ENCODE measurements at regions not wholly inside any gene's neighbourhood (a gene's known extent, or its start where the extent isn't known, plus 50 kb on each side); places are given as distances from the start of the nearest gene placed in this dataset.

DNA sequence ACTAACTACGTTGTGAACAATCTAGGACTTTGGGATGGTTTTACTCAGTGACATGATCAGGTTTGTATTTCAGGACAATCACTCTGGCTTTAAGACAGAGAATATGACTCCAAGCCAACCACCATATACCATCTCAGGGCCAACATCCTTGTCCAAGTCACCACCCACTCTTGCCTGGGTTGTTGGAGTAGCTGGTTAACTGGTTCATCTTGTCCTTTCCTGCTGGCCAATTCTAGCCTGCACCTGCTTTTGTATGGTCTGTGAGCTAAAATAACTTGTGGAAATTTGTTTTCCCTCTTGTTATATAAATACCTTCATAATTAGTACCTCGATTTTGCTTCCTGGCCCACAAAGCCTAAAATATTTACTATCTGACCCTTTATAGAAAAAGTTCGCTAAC lies 306.8 kb upstream of the STT3B start:
- H3K27ac ChIP-seq, result no peak overlapping the region
- CTCF ChIA-PET, result no interaction called here
- TF ChIP-seq, protein P1, sequence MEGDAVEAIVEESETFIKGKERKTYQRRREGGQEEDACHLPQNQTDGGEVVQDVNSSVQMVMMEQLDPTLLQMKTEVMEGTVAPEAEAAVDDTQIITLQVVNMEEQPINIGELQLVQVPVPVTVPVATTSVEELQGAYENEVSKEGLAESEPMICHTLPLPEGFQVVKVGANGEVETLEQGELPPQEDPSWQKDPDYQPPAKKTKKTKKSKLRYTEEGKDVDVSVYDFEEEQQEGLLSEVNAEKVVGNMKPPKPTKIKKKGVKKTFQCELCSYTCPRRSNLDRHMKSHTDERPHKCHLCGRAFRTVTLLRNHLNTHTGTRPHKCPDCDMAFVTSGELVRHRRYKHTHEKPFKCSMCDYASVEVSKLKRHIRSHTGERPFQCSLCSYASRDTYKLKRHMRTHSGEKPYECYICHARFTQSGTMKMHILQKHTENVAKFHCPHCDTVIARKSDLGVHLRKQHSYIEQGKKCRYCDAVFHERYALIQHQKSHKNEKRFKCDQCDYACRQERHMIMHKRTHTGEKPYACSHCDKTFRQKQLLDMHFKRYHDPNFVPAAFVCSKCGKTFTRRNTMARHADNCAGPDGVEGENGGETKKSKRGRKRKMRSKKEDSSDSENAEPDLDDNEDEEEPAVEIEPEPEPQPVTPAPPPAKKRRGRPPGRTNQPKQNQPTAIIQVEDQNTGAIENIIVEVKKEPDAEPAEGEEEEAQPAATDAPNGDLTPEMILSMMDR (conservative IDR thresholded peaks at IDR 0.05; ENCODE audit: low read depth), result no peak
- DNase-seq (ENCODE audit: low spot score), result no peak
- POLR2A ChIA-PET (ENCODE audit: low non-redundant PET), result no interaction called here

DNA sequence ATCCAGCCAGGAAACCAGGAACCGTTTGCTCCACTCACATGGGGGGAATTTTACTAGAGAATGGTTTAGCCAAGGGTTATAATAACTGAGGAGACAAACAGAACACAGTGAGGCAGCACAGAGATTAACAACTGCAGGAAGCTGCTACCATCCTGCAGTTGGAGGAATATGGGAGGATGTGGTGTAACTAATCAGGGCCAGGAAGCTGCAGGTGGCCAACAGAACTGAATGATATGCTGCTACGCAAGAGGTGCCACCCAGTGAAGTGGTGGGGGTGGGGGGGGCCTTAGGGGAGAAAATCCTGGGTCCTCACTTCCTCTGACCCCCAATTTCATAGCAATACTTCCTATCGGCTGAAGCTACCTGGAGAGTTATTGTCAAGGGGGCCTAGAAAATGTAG lies 306.4 kb upstream of the STT3B start:
- CTCF ChIA-PET, result interaction anchor here (0.6 kb wide), 1 partner anchor 29 kb away, joined by 4 read pairs; no protein-coding TSS in a partner anchor
- TF ChIP-seq, protein P1 (conservative IDR thresholded peaks at IDR 0.05; ENCODE audit: low read depth), result no peak
- no peak for DNase-seq (ENCODE audit: low spot score)
- POLR2A ChIA-PET (ENCODE audit: low non-redundant PET), result no interaction called here
- no peak overlapping the region for H3K27ac ChIP-seq

DNA sequence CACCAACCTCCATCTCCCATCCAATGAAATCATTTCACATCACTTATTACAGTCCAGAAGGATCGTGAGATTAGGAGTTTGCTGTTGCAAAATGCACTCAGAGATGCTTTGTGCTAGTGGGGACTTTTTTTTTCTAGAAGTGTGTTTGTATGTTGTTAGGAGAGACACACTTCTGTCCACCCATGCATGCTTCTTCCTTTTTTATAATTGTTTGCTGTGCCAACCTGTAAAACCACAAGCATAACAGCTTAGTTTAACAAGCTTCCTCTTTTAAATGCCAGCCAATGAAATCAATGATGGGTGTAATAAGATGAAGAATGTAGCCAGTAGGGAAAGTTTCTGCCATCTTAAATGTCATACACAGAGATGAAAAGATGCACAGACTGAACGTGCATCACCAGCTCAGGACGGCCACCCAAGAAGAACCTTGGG lies 305.6 kb upstream of the STT3B start:
- POLR2A ChIA-PET (ENCODE audit: low non-redundant PET), result no interaction called here
- no peak for DNase-seq (ENCODE audit: low spot score)
- H3K27ac ChIP-seq, result no peak overlapping the region
- CTCF ChIA-PET, result no interaction called here
- TF ChIP-seq, protein P1 (conservative IDR thresholded peaks at IDR 0.05; ENCODE audit: low read depth), result no peak

DNA sequence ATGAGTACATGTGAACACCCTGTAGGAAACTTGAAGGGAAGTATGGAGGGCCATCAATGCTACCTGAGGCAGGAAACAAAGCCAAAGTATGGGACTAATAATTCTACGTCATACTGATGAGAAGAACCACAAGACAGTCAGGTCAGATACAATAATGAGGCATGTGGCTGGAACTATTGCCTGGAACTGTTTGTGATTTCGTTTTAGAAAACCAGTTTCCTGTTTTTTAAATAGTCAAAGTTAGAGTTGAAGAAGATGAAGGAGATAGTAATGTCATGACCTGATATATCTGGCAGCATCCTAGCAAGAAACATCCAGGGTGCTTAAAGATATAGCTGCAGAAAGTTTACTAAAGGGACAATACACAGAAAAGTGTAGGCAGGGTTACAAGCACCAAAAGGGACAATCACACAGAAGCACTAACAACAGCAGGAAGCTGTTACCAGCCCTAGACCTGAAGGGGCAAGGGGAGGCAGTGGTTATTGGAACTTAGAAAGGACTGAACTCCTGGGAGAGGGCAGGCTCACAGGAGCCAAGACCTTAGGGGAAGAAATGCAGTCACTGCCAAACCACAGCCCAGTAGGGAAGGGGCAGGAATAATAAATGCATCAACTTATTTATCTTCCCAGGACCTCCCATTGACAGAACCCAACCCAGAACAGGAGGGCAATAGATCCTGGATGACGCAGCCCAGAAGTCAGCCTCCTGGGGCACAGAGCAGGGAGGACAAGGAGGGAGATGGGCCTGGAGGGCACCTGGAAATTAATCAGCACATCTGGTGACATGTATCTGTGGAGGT lies 302.1 kb upstream of the STT3B start:
- DNase-seq (ENCODE audit: low spot score), result no peak
- TF ChIP-seq, protein P1 (conservative IDR thresholded peaks at IDR 0.05; ENCODE audit: low read depth), result no peak
- POLR2A ChIA-PET (ENCODE audit: low non-redundant PET), result no interaction called here
- no peak overlapping the region for H3K27ac ChIP-seq
- CTCF ChIA-PET, result no interaction called here

DNA sequence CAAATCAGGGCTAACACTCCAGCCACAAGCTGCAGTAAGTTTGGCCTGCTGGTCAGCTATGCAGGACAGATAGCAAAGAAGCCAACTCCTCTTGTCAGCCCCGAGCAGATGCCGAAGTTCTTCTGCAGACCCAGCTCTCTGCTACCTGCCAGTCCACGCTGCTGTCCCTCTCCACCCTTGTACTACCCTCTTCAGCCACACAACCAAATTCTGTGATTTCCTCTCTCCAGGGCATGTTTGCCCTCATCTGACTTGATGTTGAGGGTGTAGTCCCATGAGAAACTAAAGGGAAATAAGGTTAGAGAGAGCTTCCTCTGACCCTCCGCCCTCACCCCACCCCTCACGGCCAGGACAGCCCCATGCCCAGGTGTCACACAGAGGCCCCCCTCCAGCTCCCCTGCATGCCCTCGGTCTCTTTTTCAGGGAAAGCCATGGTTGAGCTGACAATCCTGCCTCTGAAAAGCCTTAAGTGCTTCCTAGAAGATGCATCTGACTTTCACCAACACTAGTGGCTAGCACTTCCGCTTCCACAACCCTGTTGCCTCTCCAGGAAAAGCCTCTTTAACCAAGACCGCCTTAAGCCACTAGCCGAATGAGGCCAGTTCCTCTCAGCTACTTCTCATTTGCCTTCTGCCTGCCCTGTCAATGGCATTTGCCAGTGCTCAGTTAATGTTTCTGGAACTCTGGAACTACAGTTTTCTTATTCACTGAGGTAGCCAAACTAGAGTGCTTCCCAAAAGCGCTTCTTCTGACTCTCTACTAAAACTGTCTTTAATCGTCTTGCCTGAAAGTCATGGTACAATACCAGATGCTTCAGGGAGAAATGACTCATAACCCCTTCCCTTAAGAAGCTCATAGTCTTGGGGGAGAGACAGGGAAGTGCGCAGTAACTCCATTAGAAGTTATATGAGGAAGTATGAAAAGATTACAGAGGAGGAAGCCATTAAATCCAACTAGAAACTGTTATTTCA lies 300.4 kb upstream of the STT3B start:
- TF ChIP-seq, protein P1 (conservative IDR thresholded peaks at IDR 0.05; ENCODE audit: low read depth), result no peak
- H3K27ac ChIP-seq, result no peak overlapping the region
- ChIA-PET CTCF (no interaction called here), POLR2A (ENCODE audit: low non-redundant PET) (no interaction called here)
- no peak for DNase-seq (ENCODE audit: low spot score)

DNA sequence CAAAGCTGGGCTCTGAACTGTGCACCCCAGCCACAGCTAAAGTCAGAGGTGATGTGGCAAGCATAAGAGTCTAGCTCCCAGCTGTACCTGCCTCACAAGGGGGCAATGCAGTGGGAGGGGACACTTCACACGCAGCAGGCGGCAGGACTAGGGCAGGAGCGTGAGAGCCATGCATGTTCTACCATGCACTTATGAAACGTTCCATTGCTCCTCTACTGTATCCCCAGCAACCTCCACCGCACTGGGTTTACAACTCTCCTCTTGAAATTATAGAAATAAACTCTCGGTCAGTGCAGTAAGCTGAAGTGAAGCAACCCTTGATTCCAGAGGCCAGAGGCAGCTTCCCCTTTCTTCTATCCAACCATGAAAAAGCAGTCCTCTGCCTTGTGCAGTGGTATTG lies 298.6 kb upstream of the STT3B start:
- TF ChIP-seq, protein P1 (conservative IDR thresholded peaks at IDR 0.05; ENCODE audit: low read depth), result no peak
- DNase-seq (ENCODE audit: low spot score), result no peak
- H3K27ac ChIP-seq, result no peak overlapping the region
- ChIA-PET POLR2A (ENCODE audit: low non-redundant PET) (no interaction called here), CTCF (interaction anchor here (0.6 kb wide), 1 partner anchor 21 kb away, joined by 3 read pairs; no protein-coding TSS in a partner anchor)
